ENCODE measurements at regions not wholly inside any gene's neighbourhood (a gene's known extent, or its start where the extent isn't known, plus 50 kb on each side); places are given as distances from the start of the nearest gene placed in this dataset.
A peak's percentile ranks its signal among the peaks of the same experiment; 100 is the strongest.

- no peak for DNase-seq
These were observed 301.1 kb downstream of the DUSP6 start for GRCh38 chr12:89051065-89051677.

- DNase-seq, result no peak
These were observed 304.4 kb downstream of the DUSP6 start for GRCh38 chr12:89047856-89048418.

DNA sequence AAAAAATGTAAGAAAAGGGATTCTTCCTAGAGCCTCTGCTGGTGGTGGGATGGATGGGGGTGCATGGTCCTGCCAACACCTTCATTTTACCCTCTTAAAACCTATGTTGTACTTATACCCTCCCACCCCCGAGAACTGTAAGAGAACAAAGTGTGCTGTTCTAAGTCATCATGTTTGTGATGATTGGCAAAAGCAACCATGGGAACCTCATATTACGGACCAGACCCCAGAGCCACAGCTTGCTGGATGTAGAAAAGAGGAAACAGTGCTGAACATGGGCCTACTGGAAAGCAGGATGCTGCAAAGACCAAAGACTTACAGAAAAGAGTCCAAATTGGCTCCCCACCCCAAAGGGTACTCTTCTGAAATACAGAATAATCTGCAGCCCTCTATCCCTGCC lies 311.2 kb downstream of the DUSP6 start:
- no peak for DNase-seq

DNA sequence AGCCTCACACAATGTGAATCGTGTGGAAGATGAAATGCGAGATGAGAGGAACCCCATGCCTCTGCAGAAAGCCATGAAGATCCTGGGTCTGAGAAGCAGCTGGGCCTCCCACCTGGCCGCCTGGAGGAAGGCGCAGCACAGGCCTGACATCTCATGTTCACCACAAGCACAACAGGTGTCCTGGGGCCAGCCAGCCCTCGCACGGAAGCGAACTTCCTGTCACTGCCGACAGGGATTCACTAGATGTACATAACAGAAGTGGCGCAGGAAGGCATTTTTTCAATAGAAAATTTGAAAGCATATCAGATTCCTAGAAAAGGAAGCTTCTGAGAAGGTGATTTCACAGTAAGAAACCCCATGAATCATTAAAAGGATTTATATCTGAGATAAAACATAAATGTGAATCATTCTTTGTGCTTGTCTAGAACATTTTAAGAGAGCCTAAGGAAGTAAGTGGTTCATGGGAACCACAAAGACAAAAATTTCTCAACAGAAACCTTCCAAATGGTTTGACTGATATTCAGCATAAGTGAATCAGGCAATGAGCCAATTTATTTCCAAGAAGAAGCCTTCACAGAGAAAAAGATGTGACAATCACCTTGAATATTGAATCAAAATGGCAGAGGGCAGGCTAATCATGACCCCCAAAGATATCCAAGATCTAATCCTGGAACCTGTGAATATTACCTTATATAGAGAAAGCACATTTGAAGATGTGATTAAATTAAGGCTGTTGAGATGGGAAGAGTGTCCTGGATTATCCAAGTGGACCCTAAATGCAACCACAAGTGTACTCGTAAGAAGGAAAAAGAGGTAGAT lies 311.9 kb downstream of the DUSP6 start:
- DNase-seq, result peak; percentile 81

DNA sequence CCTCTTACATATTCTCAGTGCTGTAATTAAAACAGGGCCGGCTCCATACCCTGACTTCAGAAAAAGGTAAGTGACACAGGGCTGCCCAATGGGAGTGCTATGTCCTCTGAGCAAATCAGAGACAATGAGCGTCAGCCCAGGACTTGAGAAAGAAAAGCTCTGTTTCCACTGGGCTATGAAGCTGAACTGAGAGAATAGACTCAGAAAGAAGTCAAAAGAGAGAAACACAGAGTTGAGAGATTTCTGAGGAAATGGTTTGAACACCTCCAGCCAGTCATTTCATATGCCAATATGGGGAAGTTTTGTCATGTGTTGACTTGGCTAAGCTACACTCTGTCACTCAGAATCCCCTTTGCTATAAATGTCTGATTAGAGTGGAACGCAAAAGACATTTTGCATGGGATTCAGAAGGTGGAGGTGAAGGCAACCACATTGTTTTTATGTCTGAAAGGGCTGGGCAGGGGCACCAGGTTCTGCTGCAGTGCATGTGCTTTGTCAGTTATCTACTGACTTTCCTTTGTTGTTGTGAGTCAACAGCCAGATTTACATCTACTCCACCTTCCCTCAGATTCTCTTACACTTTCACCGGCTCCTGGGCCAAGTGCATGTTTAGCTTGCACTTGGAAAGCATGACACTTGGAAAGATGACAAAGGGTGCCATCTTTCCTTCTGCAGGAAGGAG lies 313.3 kb downstream of the DUSP6 start:
- DNase-seq, result peak; percentile 18

GRCh38 chr12:89033062-89033461 lies 319.2 kb downstream of the DUSP6 start:
- no peak for DNase-seq

- no peak for DNase-seq
These were observed 322.3 kb downstream of the DUSP6 start for GRCh38 chr12:89029961-89030360.

GRCh38 chr12:89024580-89024979 lies 327.7 kb downstream of the DUSP6 start:
- DNase-seq, result no peak

GRCh38 chr12:89023936-89024335 lies 328.4 kb downstream of the DUSP6 start:
- no peak for DNase-seq

GRCh38 chr12:89020689-89021088 lies 331.6 kb downstream of the DUSP6 start:
- DNase-seq, result no peak

GRCh38 chr12:89020121-89020480 lies 332.2 kb downstream of the DUSP6 start:
- DNase-seq, result no peak

GRCh38 chr12:89019439-89020120 lies 332.7 kb downstream of the DUSP6 start:
- DNase-seq, result peak; percentile 63

DNA sequence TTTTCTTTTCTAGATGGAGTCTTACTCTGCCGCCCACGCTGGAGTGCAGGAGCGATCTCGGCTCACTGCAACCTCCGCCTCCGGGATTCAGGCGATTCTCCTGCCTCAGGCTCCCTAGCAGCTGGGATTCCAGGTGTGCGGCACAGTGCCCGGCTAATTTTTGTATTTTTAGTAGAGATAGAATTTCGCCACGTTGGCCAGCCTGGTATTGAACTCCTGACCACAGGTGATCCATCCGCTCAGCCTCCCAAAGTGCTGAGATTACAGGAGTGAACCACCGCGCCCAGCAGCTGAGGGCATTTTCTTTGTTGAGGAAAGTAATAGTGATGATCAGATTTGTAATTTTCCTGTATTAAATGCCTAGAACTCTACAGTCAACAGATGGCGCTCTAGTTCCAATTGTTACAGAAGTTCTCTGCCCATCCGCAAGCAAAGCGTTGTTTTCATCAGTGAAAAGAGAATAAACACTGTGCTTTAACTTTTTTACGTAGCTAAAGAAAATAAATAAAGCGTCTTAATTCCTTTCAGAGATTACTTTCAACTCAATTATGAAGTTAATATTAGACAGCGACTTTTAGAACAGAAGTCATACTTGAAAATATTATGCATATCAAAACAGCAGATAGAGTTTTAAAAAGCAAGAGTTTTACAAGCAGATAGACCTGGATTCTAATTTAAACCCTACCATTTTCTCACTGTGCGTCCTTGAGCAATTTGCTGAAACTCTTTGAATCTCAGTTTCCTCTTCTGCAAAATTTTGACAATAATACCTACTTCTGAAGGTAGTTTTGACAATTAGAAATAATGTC lies 335.1 kb downstream of the DUSP6 start:
- DNase-seq, result no peak

GRCh38 chr12:89015419-89015818 lies 336.9 kb downstream of the DUSP6 start:
- no peak for DNase-seq

GRCh38 chr12:88998421-88998820 lies 353.9 kb downstream of the DUSP6 start:
- no peak for DNase-seq

- DNase-seq, result no peak
These were observed 356.0 kb downstream of the DUSP6 start for GRCh38 chr12:88996200-88996788.

DNA sequence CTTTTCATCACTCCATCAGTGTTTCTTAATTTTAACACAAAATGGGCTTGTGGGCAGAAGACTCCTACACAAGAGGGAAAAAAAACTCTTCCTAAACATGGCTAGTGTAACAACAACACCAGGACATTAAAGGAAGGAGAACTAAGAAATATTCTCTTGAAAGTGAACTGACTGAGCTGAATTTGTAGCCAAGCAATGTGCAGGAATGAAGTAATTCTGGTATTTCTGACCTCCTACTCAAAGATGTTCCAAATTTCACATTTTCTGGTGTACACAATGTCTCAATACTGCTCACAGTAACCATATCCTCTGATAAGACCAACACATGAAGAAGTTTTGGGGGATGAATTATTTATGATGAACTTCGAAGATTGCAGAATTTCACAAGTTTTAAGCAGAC lies 357.3 kb downstream of the DUSP6 start:
- no peak for DNase-seq

DNA sequence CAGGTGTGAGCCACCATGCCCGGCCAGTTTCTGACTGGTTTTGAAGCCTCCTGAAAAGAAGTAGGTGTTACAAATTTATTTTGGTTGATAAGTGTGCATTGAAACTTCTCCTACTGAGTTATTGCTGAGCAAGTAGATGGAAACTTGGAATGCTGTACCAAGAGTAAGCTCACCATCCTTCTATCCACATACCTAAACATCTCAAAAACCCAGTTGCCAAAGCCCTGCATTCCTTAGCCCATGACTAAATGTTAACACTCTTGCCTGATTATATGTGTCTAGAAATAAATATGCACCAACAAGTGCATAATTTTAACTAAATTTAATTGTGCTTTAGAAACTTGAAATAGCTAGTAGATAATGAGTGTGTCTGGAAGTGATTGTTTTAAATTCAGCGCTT lies 357.8 kb downstream of the DUSP6 start:
- no peak for DNase-seq

- DNase-seq, result no peak
These were observed 358.6 kb downstream of the DUSP6 start for GRCh38 chr12:88993651-88994050.

DNA sequence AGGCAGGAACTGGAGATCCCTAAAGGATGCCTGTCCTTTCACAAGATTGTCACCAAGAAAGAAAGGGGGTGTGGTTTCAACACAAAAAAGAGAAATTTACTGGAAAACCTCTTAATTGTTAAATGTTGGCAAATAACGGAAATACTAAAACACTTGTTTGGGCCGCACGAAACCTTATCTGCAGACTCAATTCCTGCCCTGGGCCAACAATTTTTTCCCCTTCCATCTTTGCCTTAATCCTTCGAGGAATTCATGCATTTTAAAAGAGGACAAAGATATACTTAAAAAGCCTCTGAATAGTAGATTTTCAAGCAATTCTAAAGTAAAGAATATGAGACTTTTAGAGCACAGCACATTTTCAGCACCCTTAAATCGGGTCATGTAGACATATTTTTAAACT lies 366.2 kb downstream of the DUSP6 start:
- no peak for DNase-seq

DNA sequence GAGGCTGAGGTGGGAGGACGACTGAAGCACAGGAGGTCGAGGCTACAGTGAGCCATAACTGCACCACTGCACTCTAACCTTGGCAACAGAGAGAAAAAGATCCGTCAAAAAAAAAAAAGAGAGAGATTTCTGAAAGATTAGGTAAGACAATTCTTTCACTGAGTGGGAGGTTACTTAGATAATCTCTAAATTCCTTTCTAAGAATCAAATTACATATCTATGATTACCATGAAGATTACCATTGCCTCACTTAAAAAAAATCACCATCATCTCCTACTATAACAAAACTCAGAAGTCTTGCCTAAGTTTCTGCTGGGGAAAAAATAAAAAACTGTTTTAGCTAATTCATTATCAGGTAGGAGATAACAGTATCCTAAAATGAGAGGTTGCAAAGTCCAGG lies 366.7 kb downstream of the DUSP6 start:
- no peak for DNase-seq

DNA sequence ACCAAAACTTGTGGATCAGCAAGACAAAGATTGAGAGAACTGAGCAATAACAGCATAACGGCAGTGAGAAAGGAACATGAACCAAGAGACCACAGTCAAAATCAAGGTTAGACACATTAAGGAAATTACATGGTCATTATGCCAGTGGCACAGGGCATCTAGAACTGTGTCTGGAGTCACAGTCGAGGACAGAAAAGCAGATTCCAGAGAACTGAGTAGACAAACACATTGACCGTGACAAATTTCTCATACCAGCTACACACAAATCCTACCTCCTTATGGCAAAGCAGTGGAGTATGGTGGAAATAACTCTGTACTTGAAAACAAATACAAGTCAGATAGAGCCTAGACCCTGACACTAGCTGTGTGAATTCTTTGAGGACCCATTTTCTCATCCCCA lies 367.3 kb downstream of the DUSP6 start:
- no peak for DNase-seq

All from activated naive CD4-positive, alpha-beta T cell treated with anti-CD3 and anti-CD28 coated beads, Interleukin-2, amount 50 U/mL, for 16 hours (primary cell).